BLaER1 (cell line): ENCODE measurements at regions not wholly inside any gene's neighbourhood (a gene's known extent, or its start where the extent isn't known, plus 50 kb on each side); places are given as distances from the start of the nearest gene placed in this dataset.

Experiments used
- H3K27ac ChIP-seq: shearing (Covaris generic); formaldehyde crosslinking; 2 replicates; pipeline ENCODE4 v1.8.1; 2022
- H3K27me3 ChIP-seq: shearing (Covaris generic); formaldehyde crosslinking; 2 replicates; pipeline ENCODE4 v1.8.1; 2022
- H3K36me3 ChIP-seq: shearing (Covaris generic); formaldehyde crosslinking; 2 replicates; pipeline ENCODE4 v1.8.1; 2022
- H3K4me1 ChIP-seq: shearing (Covaris generic); formaldehyde crosslinking; 2 replicates; pipeline ENCODE4 v1.8.1; 2022
- H3K4me2 ChIP-seq: shearing (Covaris generic); formaldehyde crosslinking; 2 replicates; pipeline ENCODE4 v1.8.1; 2022
- H3K4me3 ChIP-seq: shearing (Covaris generic); formaldehyde crosslinking; 2 replicates; pipeline ENCODE4 v1.8.1; 2022
- H3K9ac ChIP-seq: shearing (Covaris generic); formaldehyde crosslinking; 2 replicates; pipeline ENCODE4 v1.8.1; 2022
- H3K9me3 ChIP-seq: shearing (Covaris generic); formaldehyde crosslinking; 2 replicates; pipeline ENCODE4 v1.8.1; 2022
- H4K20me1 ChIP-seq: shearing (Covaris generic); formaldehyde crosslinking; 2 replicates; pipeline ENCODE4 v1.8.1; 2022
- Cebpa-rat ChIP-seq: shearing (Covaris generic); IDR thresholded peaks from 2 replicates; pipeline ENCODE4 v1.8.1; 2022

- no peaks in the 10 kb centered on the region for H3K36me3 ChIP-seq
- no peaks in the 10 kb centered on the region for H3K27me3 ChIP-seq
- no peak overlapping the region for H3K9ac ChIP-seq
- H3K9me3 ChIP-seq, result no peaks in the 10 kb centered on the region
- no peak for TF ChIP-seq Cebpa-rat
- H3K4me2 ChIP-seq, result no peak overlapping the region
- H3K27ac ChIP-seq, result no peak overlapping the region
- H3K4me1 ChIP-seq, result peaks cover 13% of the 10 kb centered on the region
- no peaks in the 10 kb centered on the region for H4K20me1 ChIP-seq
- no peak overlapping the region for H3K4me3 ChIP-seq
Measured at GRCh38 chr3:90018779-90019178, 911.4 kb downstream of the EPHA3 start.

GRCh38 chr3:90025019-90025418, 917.6 kb downstream of the EPHA3 start:
- H3K4me2 ChIP-seq, result no peak overlapping the region
- no peaks in the 10 kb centered on the region for H3K4me1 ChIP-seq
- H3K27me3 ChIP-seq, result no peaks in the 10 kb centered on the region
- no peaks in the 10 kb centered on the region for H3K36me3 ChIP-seq
- no peaks in the 10 kb centered on the region for H4K20me1 ChIP-seq
- H3K9ac ChIP-seq, result no peak overlapping the region
- H3K27ac ChIP-seq, result no peak overlapping the region
- no peak for TF ChIP-seq Cebpa-rat
- H3K9me3 ChIP-seq, result no peaks in the 10 kb centered on the region
- H3K4me3 ChIP-seq, result no peak overlapping the region

GRCh38 chr3:90026406-90026805, 919.0 kb downstream of the EPHA3 start:
- no peak for TF ChIP-seq Cebpa-rat
- Histone ChIP-seq H3K4me2 (no peak overlapping the region), H3K27me3 (no peaks in the 10 kb centered on the region), H3K4me1 (no peaks in the 10 kb centered on the region), H3K27ac (no peak overlapping the region), H3K9ac (no peak overlapping the region), H3K9me3 (no peaks in the 10 kb centered on the region), H3K36me3 (no peaks in the 10 kb centered on the region), H4K20me1 (no peaks in the 10 kb centered on the region), H3K4me3 (no peak overlapping the region)

GRCh38 chr3:90031121-90031520, 923.7 kb downstream of the EPHA3 start:
- no peak overlapping the region for H3K4me2 ChIP-seq
- H3K27me3 ChIP-seq, result no peaks in the 10 kb centered on the region
- H3K27ac ChIP-seq, result no peak overlapping the region
- H3K9ac ChIP-seq, result no peak overlapping the region
- no peak for TF ChIP-seq Cebpa-rat
- no peaks in the 10 kb centered on the region for H3K9me3 ChIP-seq
- no peaks in the 10 kb centered on the region for H3K36me3 ChIP-seq
- H3K4me3 ChIP-seq, result no peak overlapping the region
- H4K20me1 ChIP-seq, result no peaks in the 10 kb centered on the region
- H3K4me1 ChIP-seq, result no peaks in the 10 kb centered on the region

GRCh38 chr3:90032980-90033641, 925.7 kb downstream of the EPHA3 start:
- Histone ChIP-seq H3K4me2 (no peak overlapping the region), H3K9ac (no peak overlapping the region), H3K27ac (no peak overlapping the region), H3K27me3 (no peaks in the 10 kb centered on the region), H3K4me1 (no peaks in the 10 kb centered on the region), H3K9me3 (no peaks in the 10 kb centered on the region), H4K20me1 (no peaks in the 10 kb centered on the region), H3K4me3 (no peak overlapping the region), H3K36me3 (no peaks in the 10 kb centered on the region)
- no peak for TF ChIP-seq Cebpa-rat

- Histone ChIP-seq H3K9ac (no peak overlapping the region), H4K20me1 (no peaks in the 10 kb centered on the region), H3K27me3 (no peaks in the 10 kb centered on the region), H3K4me3 (no peak overlapping the region), H3K4me2 (no peak overlapping the region), H3K4me1 (no peaks in the 10 kb centered on the region), H3K27ac (no peak overlapping the region), H3K9me3 (no peaks in the 10 kb centered on the region), H3K36me3 (no peaks in the 10 kb centered on the region)
- TF ChIP-seq Cebpa-rat, result no peak
Measured at GRCh38 chr3:90034038-90034437, 926.6 kb downstream of the EPHA3 start.

- Histone ChIP-seq H3K4me2 (no peak overlapping the region), H3K9ac (no peak overlapping the region), H3K4me3 (no peak overlapping the region), H4K20me1 (no peaks in the 10 kb centered on the region), H3K4me1 (no peaks in the 10 kb centered on the region), H3K27me3 (no peaks in the 10 kb centered on the region), H3K27ac (no peak overlapping the region), H3K9me3 (no peaks in the 10 kb centered on the region), H3K36me3 (no peaks in the 10 kb centered on the region)
- TF ChIP-seq Cebpa-rat, result no peak
Measured at GRCh38 chr3:90035643-90036042, 928.2 kb downstream of the EPHA3 start.

GRCh38 chr3:90036939-90037469, 929.6 kb downstream of the EPHA3 start:
- no peak overlapping the region for H3K27ac ChIP-seq
- H3K4me1 ChIP-seq, result no peaks in the 10 kb centered on the region
- no peak overlapping the region for H3K9ac ChIP-seq
- no peak for TF ChIP-seq Cebpa-rat
- H3K27me3 ChIP-seq, result no peaks in the 10 kb centered on the region
- H4K20me1 ChIP-seq, result no peaks in the 10 kb centered on the region
- no peaks in the 10 kb centered on the region for H3K36me3 ChIP-seq
- H3K9me3 ChIP-seq, result no peaks in the 10 kb centered on the region
- no peak overlapping the region for H3K4me2 ChIP-seq
- no peak overlapping the region for H3K4me3 ChIP-seq

GRCh38 chr3:90039994-90040393, 932.6 kb downstream of the EPHA3 start:
- Histone ChIP-seq H3K4me2 (no peak overlapping the region), H3K9ac (no peak overlapping the region), H3K27me3 (no peaks in the 10 kb centered on the region), H3K9me3 (no peaks in the 10 kb centered on the region), H4K20me1 (no peaks in the 10 kb centered on the region), H3K4me3 (no peak overlapping the region), H3K27ac (no peak overlapping the region), H3K4me1 (no peaks in the 10 kb centered on the region), H3K36me3 (no peaks in the 10 kb centered on the region)
- TF ChIP-seq Cebpa-rat, result no peak

- no peaks in the 10 kb centered on the region for H3K9me3 ChIP-seq
Measured at GRCh38 chr3:90040554-90040953, 933.1 kb downstream of the EPHA3 start.

GRCh38 chr3:90041995-90042394, 934.6 kb downstream of the EPHA3 start:
- no peak overlapping the region for H3K9ac ChIP-seq
- no peak overlapping the region for H3K4me3 ChIP-seq
- no peak overlapping the region for H3K27ac ChIP-seq
- H3K4me2 ChIP-seq, result no peak overlapping the region
- no peaks in the 10 kb centered on the region for H4K20me1 ChIP-seq
- H3K27me3 ChIP-seq, result no peaks in the 10 kb centered on the region
- no peak for TF ChIP-seq Cebpa-rat
- no peaks in the 10 kb centered on the region for H3K36me3 ChIP-seq
- no peaks in the 10 kb centered on the region for H3K9me3 ChIP-seq
- H3K4me1 ChIP-seq, result no peaks in the 10 kb centered on the region

More at GRCh38 chr3:90040554-90040953, 933.1 kb downstream of the EPHA3 start:
- Histone ChIP-seq H3K4me1 (no peaks in the 10 kb centered on the region), H3K27me3 (no peaks in the 10 kb centered on the region), H3K4me3 (no peak overlapping the region), H3K36me3 (no peaks in the 10 kb centered on the region), H3K4me2 (no peak overlapping the region), H3K27ac (no peak overlapping the region), H4K20me1 (no peaks in the 10 kb centered on the region), H3K9ac (no peak overlapping the region)
- TF ChIP-seq Cebpa-rat, result no peak
